ENCODE measurements at regions not wholly inside any gene's neighbourhood (a gene's known extent, or its start where the extent isn't known, plus 50 kb on each side); places are given as distances from the start of the nearest gene placed in this dataset.

- TF ChIP-seq BCL11A (IDR thresholded peaks at IDR 0.05; ENCODE audit: low read depth, low read length) = no peak
- no peak for TF ChIP-seq CREB1 (IDR thresholded peaks at IDR 0.05; ENCODE audit: low read depth)
These were observed 228.7 kb downstream of the SKIDA1 start (continued) for GRCh38 chr10:21296575-21297355.

DNA sequence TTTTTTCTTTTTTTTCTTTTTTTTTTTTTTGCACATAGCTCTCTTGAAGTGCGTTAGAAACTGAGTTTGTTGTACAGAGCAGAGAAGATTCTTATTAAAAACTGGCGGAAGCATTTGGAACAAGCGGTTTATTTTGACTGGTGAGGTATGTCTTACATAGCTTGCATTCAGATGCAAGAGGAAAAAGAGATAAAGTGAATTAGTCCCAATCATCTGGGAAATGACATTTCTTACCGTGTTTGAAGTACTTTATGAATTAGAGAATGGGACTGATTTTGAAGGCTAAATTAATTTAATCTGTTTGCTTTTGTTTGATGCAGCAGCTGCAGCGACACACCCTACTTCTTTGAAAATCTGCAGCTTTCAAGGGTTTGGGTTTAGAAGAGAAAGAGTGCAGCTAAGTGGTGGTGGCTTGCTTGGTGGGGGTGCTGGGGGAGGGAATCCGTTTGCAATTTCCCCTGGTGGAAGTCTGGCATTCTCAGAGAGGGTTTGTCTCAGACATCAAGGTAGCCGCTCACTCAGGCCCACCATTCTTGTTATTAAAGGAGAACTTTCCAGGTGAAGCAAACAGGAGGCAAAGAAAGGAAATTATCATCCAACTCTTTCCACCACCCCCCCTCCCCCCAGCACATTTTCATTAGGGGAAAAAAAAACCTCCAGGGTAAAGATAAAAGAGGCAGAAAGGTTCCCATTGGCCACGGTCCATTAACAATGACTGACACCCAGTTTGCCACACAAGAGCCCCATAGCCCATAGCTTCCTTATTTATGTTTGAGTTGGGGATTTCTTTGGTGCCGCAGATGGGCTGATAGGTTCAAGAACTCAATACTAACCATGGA, 231.7 kb downstream of the SKIDA1 start:
- H3K4me1 ChIP-seq (ENCODE audit: control insufficient read depth, insufficient read depth, low read length) = no peaks in the 10 kb centered on the region
- H3K4me2 ChIP-seq (ENCODE audit: control insufficient read depth, insufficient read depth) = no peak overlapping the region
- TF ChIP-seq NBN (IDR thresholded peaks at IDR 0.05) = 0 out of 2 replicates have a peak, but pooled peaks have one; percentile 63
- TF ChIP-seq SRF (IDR thresholded peaks at IDR 0.05; ENCODE audit: low read depth in 2 of 2, low read length in 2 of 2) = no peak
- TF ChIP-seq MLLT1 (IDR thresholded peaks at IDR 0.05) = peak; percentile 62; the same call in 1 of the 2 replicates
- TF ChIP-seq, protein P1, sequence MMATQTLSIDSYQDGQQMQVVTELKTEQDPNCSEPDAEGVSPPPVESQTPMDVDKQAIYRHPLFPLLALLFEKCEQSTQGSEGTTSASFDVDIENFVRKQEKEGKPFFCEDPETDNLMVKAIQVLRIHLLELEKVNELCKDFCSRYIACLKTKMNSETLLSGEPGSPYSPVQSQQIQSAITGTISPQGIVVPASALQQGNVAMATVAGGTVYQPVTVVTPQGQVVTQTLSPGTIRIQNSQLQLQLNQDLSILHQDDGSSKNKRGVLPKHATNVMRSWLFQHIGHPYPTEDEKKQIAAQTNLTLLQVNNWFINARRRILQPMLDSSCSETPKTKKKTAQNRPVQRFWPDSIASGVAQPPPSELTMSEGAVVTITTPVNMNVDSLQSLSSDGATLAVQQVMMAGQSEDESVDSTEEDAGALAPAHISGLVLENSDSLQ (IDR thresholded peaks at IDR 0.05) = peak; percentile 51
- H3K9ac ChIP-seq (ENCODE audit: control insufficient read depth, insufficient read depth, low read length) = no peak overlapping the region
- no TSS peak for BruUV-seq (replicated peaks)
- ATAC-seq (no peak), FAIRE-seq (no peak), DNase-seq (ENCODE audit: low read depth, low spot score) (no peak)
- ChIA-PET SMC1A (ENCODE audit: uncharacterized antibody, unreplicated experiment) (interaction anchor here (0.6 to 2.1 kb wide), 3 partner anchors 12 to 22 kb away, joined by 3 to 6 read pairs (median 4); no protein-coding TSS in a partner anchor), CTCF (interaction anchor here (0.6 to 1.4 kb wide), 3 partner anchors 14 to 383 kb away, joined by 3 to 6 read pairs (median 3); no protein-coding TSS in a partner anchor), POLR2A (interaction anchor here (0.6 to 1.2 kb wide), 3 partner anchors 75 to 1876 kb away, joined by 3 read pairs; no protein-coding TSS in a partner anchor), RAD21 (ENCODE audit: unreplicated experiment) (interaction anchor here (0.8 kb wide), 1 partner anchor 79 kb away, joined by 3 read pairs; no protein-coding TSS in a partner anchor)
- H3K27me3 ChIP-seq (replicated peaks in 1 of 2; ENCODE audit: control insufficient read depth in 2 of 2, insufficient read depth in 2 of 2, low read length in 1 of 2) = peaks cover 0 to 3% of the 10 kb centered on the region in 2 experiments; a peak in 1 of 4 replicates
- no peak overlapping the region for H3K27ac ChIP-seq (ENCODE audit: control insufficient read depth, insufficient read depth)
- 47% methylated on average over 9 of the region's 9 CpGs for WGBS (ENCODE audit: insufficient coverage, insufficient replicate concordance, low lambda C conversion rate, missing lambda C conversion rate)
- no peak overlapping the region for H2AFZ ChIP-seq (ENCODE audit: control insufficient read depth, low read depth, low read length)
- in situ Hi-C loops (cut with MboI) = loop anchor here (25.0 kb wide), 1 partner anchor 194 kb away; no protein-coding TSS in a partner anchor
- intact Hi-C loops (cut with micrococcal nuclease; ENCODE audit: unreplicated experiment) = no loop called here
- H3K36me3 ChIP-seq (ENCODE audit: control insufficient read depth in 2 of 2, insufficient read depth in 2 of 2, low read length in 1 of 2) = no peaks in the 10 kb centered on the region
- H3K4me3 ChIP-seq = no peak overlapping the region
- H3K79me2 ChIP-seq (ENCODE audit: control insufficient read depth, insufficient read depth, low read length) = no peaks in the 10 kb centered on the region
- no peaks in the 10 kb centered on the region for H4K20me1 ChIP-seq (ENCODE audit: control insufficient read depth, insufficient read depth)
- H3K9me3 ChIP-seq (replicated peaks; ENCODE audit: control insufficient read depth, insufficient read depth, low read length) = no peaks in the 10 kb centered on the region
